HUES6 (cell line): ENCODE measurements at regions not wholly inside any gene's neighbourhood (a gene's known extent, or its start where the extent isn't known, plus 50 kb on each side); places are given as distances from the start of the nearest gene placed in this dataset.
"Not testable (repeated sequence)": the region's sequence is repeated elsewhere in the genome, so short reads cannot be mapped to it uniquely, and the experiment has no call there.

Source experiments
- H3K27ac ChIP-seq: 2 replicates; pipeline ENCODE4 v1.7.0; 2013; ENCODE audit warnings: low read depth, mild to moderate bottlenecking, low read length, inconsistent platforms
- H3K27me3 ChIP-seq: 2 replicates; pipeline ENCODE4 v1.6.1; 2013; ENCODE audit warnings: low read length; ENCODE audit not compliant: control insufficient read depth, insufficient read depth
- H3K36me3 ChIP-seq: 2 replicates; pipeline ENCODE4 v1.6.1; 2013; ENCODE audit warnings: low read length; ENCODE audit not compliant: control insufficient read depth, insufficient read depth
- H3K4me1 ChIP-seq: 2 replicates; pipeline ENCODE4 v1.6.1; 2013; ENCODE audit warnings: low read length; ENCODE audit not compliant: control insufficient read depth, insufficient read depth
- H3K4me3 ChIP-seq: 2 replicates; pipeline ENCODE4 v1.5.1; 2013; ENCODE audit warnings: low read depth, low read length
- H3K9ac ChIP-seq: one replicate; pipeline ENCODE4 v1.6.1; 2013; ENCODE audit warnings: mild to moderate bottlenecking, low read length
- H3K9me3 ChIP-seq: 2 replicates; pipeline ENCODE4 v1.6.1; 2013; ENCODE audit warnings: low read depth, low read length; ENCODE audit not compliant: control insufficient read depth, insufficient read depth

GRCh38 chr5:119746984-119747383, 117.6 kb downstream of the FAM170A start:
- Histone ChIP-seq H3K36me3 (no peaks in the 10 kb centered on the region), H3K4me1 (no peaks in the 10 kb centered on the region), H3K4me3 (no peak overlapping the region), H3K27me3 (no peaks in the 10 kb centered on the region), H3K9ac (no peak overlapping the region), H3K9me3 (no peaks in the 10 kb centered on the region), H3K27ac (no peak overlapping the region)

GRCh38 chr5:119750887-119751733, 121.8 kb downstream of the FAM170A start:
- Histone ChIP-seq H3K27ac (no peak overlapping the region), H3K9me3 (no peaks in the 10 kb centered on the region), H3K36me3 (no peaks in the 10 kb centered on the region), H3K4me3 (no peak overlapping the region), H3K27me3 (no peaks in the 10 kb centered on the region), H3K4me1 (no peaks in the 10 kb centered on the region; the same call in 1 of the 2 replicates), H3K9ac (no peak overlapping the region)

GRCh38 chr5:119751734-119752094, 122.4 kb downstream of the FAM170A start:
- Histone ChIP-seq H3K27me3 (no peaks in the 10 kb centered on the region), H3K4me1 (no peaks in the 10 kb centered on the region; the same call in 1 of the 2 replicates), H3K9me3 (no peaks in the 10 kb centered on the region), H3K27ac (no peak overlapping the region), H3K36me3 (no peaks in the 10 kb centered on the region), H3K9ac (no peak overlapping the region), H3K4me3 (no peak overlapping the region)

GRCh38 chr5:119752921-119753886, 123.8 kb downstream of the FAM170A start:
- Histone ChIP-seq H3K4me3 (no peak overlapping the region), H3K27me3 (no peaks in the 10 kb centered on the region), H3K36me3 (no peaks in the 10 kb centered on the region), H3K9ac (no peak overlapping the region), H3K27ac (no peak overlapping the region), H3K9me3 (no peaks in the 10 kb centered on the region), H3K4me1 (no peaks in the 10 kb centered on the region; the same call in 1 of the 2 replicates)

GRCh38 chr5:119754825-119755224, 125.5 kb downstream of the FAM170A start:
- H3K4me1 ChIP-seq, H3K4me3 ChIP-seq, H3K27me3 ChIP-seq, H3K27ac ChIP-seq, H3K36me3 ChIP-seq, H3K9me3 ChIP-seq, H3K9ac ChIP-seq: not testable (repeated sequence)

GRCh38 chr5:119757276-119757675, 127.9 kb downstream of the FAM170A start:
- no peak overlapping the region for H3K9ac ChIP-seq
- no peak overlapping the region for H3K27ac ChIP-seq
- no peak overlapping the region for H3K4me3 ChIP-seq
- no peaks in the 10 kb centered on the region for H3K36me3 ChIP-seq
- H3K4me1 ChIP-seq: no peaks in the 10 kb centered on the region; the same call in 1 of the 2 replicates
- no peaks in the 10 kb centered on the region for H3K9me3 ChIP-seq
- H3K27me3 ChIP-seq: no peaks in the 10 kb centered on the region

- peak overlapping the region; percentile 26; the same call in 1 of the 2 replicates for H3K4me3 ChIP-seq
- H3K9ac ChIP-seq, H3K9me3 ChIP-seq: not testable (repeated sequence)
Observed at GRCh38 chr5:119769695-119770693, 140.6 kb downstream of the FAM170A start.

GRCh38 chr5:119780145-119780544, 150.8 kb downstream of the FAM170A start:
- not testable (repeated sequence) for H3K27ac ChIP-seq, H3K4me1 ChIP-seq, H3K27me3 ChIP-seq, H3K36me3 ChIP-seq, H3K9me3 ChIP-seq
- peak overlapping the region; percentile 52 for H3K4me3 ChIP-seq
- peak overlapping the region; percentile 49 for H3K9ac ChIP-seq

More at GRCh38 chr5:119769695-119770693, 140.6 kb downstream of the FAM170A start:
- H3K27ac ChIP-seq, H3K27me3 ChIP-seq, H3K4me1 ChIP-seq, H3K36me3 ChIP-seq: not testable (repeated sequence)

GRCh38 chr5:119785057-119785456, 155.7 kb downstream of the FAM170A start:
- H3K27ac ChIP-seq: no peak overlapping the region
- no peaks in the 10 kb centered on the region; the same call in 1 of the 2 replicates for H3K4me1 ChIP-seq
- H3K9ac ChIP-seq: no peak overlapping the region
- H3K4me3 ChIP-seq: no peak overlapping the region
- H3K27me3 ChIP-seq: no peaks in the 10 kb centered on the region
- no peaks in the 10 kb centered on the region for H3K36me3 ChIP-seq
- no peaks in the 10 kb centered on the region; the same call in 1 of the 2 replicates for H3K9me3 ChIP-seq

- no peak overlapping the region for H3K9ac ChIP-seq
- no peaks in the 10 kb centered on the region for H3K36me3 ChIP-seq
- H3K9me3 ChIP-seq: no peaks in the 10 kb centered on the region
- no peak overlapping the region; the same call in 1 of the 2 replicates for H3K27ac ChIP-seq
- H3K27me3 ChIP-seq: no peaks in the 10 kb centered on the region
- no peaks in the 10 kb centered on the region; the same call in 1 of the 2 replicates for H3K4me1 ChIP-seq
- no peak overlapping the region for H3K4me3 ChIP-seq
Observed at GRCh38 chr5:119789406-119790117, 160.2 kb downstream of the FAM170A start.
